Inflammatory macrophage (primary cell): ENCODE measurements at regions not wholly inside any gene's neighbourhood (a gene's known extent, or its start where the extent isn't known, plus 50 kb on each side); places are given as distances from the start of the nearest gene placed in this dataset.
"Not testable (repeated sequence)": the region's sequence is repeated elsewhere in the genome, so short reads cannot be mapped to it uniquely, and the experiment has no call there.

Experiments used
- DNase-seq, 2 donors: peaks; one replicate each; pipeline ENCODE4 v3.0.0-alpha.2; 2020 to 2022

DNA sequence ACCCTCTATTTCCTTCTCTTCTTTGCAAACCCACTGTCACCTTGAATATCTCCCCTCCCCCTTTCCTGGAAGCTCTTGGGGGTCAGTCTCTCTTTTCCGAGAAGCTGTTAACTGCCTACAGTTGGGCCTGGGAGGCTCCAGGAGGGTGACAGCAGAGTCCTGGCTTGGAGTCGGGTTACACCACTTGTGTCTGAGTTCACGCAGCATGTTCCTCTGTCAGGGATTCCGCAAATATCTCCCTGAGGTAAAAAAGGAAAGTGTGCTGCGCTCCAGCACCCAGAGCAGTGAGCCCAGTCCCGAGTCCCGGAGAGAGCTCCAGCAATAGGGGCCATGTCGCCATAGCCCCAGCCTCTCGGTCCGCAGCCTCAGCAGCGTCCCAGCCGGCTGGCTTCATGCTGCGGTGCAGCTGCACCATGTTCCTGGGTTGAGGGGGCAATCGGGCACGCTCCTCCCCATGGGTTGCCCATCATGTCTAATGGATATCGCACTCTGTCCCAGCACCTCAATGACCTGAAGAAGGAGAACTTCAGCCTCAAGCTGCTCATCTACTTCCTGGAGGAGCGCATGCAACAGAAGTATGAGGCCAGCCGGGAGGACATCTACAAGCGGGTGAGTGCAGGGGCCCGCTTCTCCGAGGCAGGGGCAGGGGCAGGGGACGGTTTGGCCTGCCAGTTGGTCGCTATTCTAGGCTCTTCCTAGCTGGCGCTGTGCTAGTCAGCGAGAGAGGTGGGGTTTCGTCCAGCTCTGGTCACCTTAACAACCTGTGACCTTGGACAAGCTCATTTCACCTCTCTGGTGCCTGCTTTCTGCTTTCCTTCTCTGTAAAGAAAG lies 101.3 kb upstream of the SEC22B start:
- not testable (repeated sequence) for DNase-seq

GRCh38 chr1:120276710-120277109 lies 100.4 kb upstream of the SEC22B start:
- not testable (repeated sequence) for DNase-seq

DNA sequence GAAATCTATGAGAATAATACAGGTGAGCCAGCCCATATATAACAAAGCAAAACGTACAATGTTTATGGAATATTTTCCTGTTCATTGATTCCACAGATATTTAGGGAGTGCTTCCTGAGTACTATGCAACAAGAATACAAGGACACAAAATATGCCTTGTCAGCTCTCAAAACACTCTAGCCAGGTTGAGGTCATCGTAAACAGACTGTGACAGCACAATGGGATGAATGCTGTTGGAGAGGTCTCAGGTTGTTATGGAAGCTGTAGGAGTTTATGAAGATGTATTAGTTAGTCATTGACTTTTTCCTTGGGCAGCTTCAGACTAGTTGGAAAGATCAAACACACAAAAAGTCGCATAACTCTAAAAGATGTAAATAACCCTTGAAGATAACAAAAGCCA lies 98.1 kb upstream of the SEC22B start:
- DNase-seq = not testable (repeated sequence)

DNA sequence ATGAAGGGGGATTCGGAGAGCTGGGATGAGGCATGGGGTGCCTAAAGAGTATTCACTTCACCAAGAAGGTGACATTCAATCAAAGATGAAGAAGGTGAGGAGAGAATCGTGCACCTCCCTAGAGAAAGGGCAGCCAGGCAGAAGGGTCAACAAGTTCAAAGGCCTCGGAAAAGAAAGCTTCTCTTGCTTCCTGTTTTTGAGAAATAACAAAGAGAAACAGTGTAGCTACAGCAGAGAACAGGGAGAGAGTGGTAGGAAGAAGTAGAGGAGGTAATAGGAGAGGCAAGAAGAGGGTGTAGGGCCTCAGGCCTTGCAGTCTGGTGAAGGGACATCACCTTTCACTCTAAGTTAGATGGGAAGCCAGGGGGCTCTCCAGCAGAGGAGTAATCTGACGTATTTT lies 97.0 kb upstream of the SEC22B start:
- DNase-seq = not testable (repeated sequence)

DNA sequence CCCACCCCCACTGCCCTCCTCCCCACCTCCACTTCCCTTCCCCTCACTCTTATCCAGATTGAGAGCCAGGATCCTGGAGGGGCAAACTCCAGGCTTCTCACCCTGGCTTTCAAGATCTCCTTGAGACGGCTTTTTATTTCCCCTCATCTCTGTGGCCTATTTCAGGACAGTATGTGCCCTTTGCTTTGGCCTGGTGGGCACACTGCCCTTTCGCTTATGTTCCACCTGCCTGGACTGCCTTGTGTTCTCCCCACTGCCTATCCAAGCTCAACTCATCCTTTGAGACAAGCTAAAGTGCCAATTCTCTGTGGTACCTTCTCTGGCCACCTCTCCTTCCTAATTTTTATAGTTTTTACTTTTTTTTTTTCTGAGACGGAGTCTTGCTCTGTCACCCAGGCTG lies 95.9 kb upstream of the SEC22B start:
- not testable (repeated sequence) for DNase-seq

DNA sequence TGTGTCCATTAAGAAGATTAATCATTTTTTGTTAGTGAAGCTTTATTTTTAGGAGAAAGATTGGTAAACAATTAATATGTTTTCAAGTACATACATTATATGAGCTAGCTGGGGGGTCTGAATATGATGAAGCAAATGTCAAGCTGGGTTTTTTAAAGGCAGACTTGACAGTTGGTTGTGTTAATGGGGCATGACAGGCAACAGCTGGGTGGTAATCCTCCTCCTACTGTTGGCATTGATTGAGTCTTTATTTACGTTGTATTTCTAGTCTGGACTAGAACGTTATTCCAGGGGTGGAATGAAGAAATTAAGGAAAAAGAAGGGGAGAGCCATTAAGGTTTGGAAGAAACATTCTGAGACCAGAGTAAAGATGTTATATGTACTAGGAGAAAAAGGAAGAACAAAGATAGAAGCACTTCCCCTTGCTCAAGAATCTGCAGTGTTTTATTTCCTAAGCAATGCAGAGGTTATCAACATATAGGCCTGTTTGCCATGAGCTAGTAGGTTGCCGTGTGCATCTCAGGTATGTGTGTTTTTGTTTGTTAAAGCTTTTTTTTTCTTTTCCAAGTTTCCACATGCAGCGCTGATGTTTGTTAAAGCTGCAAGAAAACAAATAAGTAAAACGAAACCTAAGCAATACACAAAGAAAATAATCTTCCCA lies 95.4 kb upstream of the SEC22B start:
- DNase-seq = not testable (repeated sequence)

GRCh38 chr1:120267894-120268551 lies 91.7 kb upstream of the SEC22B start:
- DNase-seq = not testable (repeated sequence)

DNA sequence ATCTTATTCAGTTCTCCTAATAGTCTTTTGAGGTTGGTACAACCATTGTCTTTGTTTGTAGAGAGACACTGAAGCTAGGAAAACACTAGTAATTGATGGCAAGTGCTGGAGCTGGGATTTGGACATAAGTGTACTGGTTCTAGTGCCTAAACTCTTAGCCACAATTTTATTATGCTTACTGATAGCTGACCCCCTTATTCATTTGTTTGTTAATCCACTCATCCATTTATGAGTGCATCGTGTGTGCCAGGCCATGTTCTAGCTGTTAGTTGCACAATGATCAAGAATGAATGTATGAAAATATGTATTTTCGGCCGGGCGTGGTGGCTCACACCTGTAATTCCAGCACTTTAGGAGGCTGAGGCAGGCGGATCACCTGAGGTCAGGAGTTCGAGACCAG lies 88.2 kb upstream of the SEC22B start:
- not testable (repeated sequence) for DNase-seq

DNA sequence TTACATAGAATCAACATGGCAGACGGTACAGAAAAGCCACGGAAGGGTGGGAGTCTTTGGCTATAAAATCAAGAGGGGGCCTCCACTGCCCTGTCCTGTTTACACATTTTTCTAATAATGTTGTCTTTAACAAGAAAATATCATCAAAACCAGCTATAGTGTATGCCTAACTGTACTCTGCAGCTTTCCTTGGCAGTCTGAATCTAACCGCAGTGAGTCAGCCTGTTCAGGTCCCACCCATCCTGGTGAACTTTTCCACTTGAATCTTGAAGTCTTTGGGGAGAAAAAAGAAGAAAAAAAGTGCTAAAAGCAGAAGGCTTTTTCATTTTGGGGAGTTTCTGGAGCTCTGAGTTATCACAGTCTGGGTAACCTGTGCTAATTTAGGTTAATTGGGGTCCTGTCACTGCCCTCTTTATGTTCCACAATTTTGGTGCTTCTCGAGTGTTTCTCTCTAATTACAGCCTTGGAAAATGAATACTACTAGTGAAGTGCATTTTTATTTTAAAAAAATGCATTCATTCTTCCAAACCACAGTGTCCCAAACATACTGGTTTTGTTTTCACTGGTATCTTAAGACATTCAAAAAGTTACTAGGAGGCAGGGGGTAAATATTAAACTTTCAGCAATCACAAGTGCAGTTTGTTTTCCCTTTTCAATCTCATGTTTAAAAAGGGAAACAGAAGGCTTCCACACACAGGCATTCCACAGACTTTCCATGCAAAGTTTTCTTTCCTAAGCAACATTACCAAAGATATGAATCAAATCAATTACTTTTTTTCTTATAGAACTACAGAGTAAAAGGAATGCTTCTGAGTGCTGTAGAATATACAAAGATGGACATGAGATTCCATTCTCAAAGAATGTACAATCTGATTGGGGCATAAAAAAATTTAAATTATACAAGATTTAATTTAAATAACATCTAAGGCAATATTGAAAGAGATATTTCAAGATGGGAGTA lies 86.8 kb upstream of the SEC22B start:
- DNase-seq = not testable (repeated sequence)

DNA sequence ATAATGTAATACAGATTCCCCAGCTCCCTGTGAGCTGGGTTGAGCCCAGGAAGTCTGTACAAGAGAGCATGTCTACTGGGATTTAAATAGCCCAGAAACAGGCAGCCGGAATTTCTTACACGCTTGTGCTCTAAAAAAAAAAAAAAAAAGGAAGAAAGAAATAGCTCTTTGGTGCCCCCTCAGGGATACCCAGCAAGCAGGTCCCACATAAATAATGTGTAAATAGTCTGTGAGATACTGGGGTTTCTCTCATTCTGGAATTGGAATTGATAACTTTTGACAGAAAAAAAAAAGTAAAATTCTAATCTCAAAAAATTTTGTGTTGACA lies 81.4 kb upstream of the SEC22B start:
- DNase-seq = not testable (repeated sequence)

DNA sequence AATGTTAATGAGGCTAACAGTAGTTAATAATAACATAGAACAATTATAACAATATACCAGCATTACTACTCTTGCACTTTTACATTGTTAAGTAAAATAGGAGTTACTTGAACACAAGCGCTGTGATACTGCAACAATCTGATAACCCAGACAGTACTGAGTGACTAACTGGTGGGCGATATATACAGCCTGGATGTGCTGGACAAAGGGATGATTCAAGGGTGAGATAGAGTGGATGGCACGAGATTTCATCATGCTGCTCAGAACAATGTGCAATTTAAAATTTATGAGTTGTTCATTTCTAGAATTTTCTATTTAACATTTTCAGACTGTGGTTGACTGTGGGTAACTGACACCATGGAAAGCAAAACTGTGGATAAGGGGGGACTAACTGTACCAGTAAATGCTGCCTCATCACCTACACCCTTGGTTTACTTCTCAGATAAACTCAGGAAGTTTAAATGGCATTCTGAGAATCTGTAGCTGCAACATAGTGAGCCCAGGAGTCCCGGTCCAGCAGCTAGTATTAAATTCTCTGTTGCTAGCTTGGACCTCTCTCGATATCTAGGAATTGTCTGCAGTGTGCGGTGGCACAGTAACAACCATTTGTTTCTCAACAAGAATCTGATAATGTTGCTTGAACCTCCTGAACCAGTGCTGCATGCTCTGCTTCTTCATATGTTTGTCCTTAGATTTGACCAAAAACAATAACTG lies 80.9 kb upstream of the SEC22B start:
- DNase-seq = not testable (repeated sequence)

DNA sequence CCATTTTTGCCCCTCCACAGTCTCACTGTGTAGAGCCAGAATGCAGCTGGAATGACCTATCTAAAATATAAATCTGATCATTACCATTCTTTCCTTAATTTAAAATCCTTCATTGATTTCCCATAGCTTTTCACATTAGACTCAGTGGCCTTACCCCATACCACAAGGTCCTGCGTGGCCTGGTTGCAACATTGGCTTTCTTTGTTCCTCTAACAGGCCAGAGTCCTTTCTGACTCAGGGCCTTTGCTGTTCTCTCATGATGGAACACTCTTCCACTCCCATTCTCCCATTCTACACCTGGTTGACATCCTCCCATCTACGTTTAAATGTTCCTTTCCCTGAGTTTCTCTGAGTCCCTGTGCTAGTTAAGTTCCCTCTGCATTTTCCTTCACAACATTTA lies 74.4 kb upstream of the SEC22B start:
- DNase-seq = not testable (repeated sequence)

DNA sequence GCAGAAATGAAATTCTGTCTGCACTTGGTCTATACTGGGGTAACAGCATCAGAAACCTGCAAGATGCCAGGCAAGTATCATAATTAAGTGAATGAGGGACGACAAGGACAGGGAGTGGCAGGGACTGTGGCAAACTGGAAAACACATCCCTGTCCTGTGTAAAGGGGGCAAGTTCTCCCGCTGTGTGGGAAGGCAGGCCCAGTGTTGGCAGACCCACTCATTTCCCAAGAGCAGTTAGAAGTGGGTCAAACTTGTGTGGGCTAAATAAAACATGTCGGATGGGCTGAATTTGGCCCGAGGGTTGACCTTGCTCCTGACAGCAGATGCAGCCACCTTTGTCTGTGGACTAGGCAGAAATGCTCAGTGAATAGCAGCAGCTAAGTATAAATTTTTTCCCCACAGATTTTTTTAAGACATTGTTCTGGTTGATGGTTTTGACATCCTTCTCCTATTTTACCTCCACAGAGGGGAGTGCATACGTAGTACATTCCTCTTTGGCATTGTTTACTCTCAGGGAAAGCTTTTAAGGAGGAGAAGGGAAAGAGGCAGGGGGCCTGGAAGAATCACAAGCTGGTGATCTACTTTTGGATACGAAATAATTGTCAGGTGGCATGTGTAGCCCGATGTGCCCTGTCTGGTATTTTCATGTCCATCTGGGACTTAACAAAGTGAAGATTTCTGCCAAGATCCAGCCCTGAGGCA lies 72.6 kb upstream of the SEC22B start:
- DNase-seq = not testable (repeated sequence)

DNA sequence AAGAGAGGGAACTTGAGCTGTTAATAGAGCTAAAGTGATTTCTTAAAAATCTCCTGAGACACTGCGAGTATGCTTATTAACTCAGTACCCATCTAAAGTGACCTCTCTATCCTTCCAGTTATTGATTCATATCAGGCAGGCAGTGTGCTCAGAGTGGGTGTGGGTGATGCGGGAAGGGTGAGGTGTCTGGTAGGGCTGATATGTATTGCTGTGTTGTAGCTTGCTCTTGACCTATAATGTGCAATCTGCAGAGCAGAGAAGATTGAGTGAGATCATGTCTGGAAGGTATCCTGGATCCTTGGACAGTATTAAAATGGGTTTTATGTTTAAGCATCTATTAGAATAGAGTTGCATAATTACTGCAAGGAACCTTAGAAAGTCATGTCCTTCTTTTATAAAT lies 71.9 kb upstream of the SEC22B start:
- not testable (repeated sequence) for DNase-seq

DNA sequence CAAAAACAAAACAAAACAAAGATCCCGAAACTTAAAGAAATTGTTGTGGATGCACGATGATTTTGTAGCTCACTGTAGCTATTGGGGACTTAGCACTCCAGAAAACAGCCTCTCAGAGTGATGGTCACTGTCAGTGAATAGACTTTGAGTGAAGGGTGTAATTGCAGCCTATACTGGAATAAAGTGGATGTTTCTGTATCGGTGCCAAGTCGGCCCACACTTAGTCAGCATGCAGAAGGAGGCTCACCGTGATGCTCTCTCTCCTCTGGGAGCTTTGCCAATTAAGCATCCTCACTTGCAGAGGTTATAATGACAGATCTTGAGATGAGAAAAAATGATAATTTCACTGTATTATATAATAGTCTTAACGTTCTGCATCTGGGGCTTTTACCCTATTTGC lies 67.5 kb upstream of the SEC22B start:
- not testable (repeated sequence) for DNase-seq

DNA sequence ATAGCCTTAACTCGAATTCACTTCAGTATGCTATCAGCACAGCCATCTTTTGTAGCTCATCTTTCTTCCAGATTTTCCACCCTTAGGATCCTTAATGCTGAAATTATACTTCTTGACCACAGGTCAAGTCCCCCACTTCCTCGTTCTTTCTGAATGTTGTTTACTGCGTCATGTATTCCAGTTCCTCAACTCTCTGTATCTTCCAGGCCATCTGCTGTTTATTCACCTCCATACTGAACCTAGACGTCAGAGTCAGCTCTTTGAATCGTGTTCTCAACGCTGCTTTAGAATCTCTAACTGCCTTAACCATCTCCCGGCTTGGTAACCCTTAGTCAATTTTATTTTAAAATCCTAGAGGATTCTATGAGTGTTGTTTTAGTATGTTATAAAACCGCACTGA lies 66.3 kb upstream of the SEC22B start:
- DNase-seq = not testable (repeated sequence)

- not testable (repeated sequence) for DNase-seq
These were observed 65.5 kb upstream of the SEC22B start for GRCh38 chr1:120241868-120242267.

- DNase-seq = not testable (repeated sequence)
These were observed 63.9 kb upstream of the SEC22B start for GRCh38 chr1:120240181-120240580.

DNA sequence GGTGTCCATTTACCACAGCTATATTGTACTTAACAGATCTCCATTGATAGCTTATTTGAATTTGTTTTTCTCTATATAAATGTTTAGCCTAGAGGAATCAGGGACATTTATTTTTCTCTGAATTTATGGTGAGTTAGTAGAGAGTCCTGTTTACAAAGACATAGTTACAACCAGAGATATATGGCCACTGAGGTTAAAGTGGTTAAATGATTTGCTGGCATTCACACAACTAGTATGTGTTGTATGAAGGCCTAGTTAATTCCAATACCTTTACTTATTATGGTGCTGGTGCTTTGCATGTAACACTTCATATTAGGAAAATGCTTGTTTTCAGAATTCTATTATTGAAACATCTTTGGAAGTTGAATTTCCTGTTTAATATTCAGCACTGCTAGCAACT lies 63.0 kb upstream of the SEC22B start:
- DNase-seq = not testable (repeated sequence)

- not testable (repeated sequence) for DNase-seq
These were observed 62.5 kb upstream of the SEC22B start for GRCh38 chr1:120238867-120239266.

DNA sequence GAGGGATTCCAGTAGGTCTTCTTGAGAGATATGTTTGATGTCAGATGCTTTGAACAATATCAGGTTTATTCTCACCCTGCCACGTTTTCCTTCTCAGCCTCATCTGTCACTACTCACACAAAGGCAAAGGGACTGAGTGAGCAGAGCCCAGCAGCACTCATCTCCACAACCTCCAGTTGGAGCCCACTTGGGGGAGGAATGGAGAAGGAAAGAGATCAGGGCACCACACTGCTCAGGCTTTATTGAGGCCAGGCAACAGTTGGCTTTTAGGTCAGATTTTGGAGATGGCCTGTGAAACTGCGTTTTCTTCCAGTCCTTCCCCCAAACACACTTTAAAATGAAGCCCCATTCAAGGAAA lies 57.3 kb upstream of the SEC22B start:
- DNase-seq = not testable (repeated sequence)
